Stimulated activated CD4-positive, alpha-beta T cell treated with anti-CD3 and anti-CD28 coated beads, Interleukin-12 subunit alpha, Interleukin-12 subunit beta, amount 100 ng/mL, for 48 hours (primary cell): ENCODE measurements at regions not wholly inside any gene's neighbourhood (a gene's known extent, or its start where the extent isn't known, plus 50 kb on each side); places are given as distances from the start of the nearest gene placed in this dataset.

ENCODE experiments used
- DNase-seq, 3 donors: peaks; one replicate each; pipeline ENCODE4 v3.0.0-alpha.2; 2020; ENCODE audit warnings: low read depth in 2 of 3, low spot score in 1 of 3

DNA sequence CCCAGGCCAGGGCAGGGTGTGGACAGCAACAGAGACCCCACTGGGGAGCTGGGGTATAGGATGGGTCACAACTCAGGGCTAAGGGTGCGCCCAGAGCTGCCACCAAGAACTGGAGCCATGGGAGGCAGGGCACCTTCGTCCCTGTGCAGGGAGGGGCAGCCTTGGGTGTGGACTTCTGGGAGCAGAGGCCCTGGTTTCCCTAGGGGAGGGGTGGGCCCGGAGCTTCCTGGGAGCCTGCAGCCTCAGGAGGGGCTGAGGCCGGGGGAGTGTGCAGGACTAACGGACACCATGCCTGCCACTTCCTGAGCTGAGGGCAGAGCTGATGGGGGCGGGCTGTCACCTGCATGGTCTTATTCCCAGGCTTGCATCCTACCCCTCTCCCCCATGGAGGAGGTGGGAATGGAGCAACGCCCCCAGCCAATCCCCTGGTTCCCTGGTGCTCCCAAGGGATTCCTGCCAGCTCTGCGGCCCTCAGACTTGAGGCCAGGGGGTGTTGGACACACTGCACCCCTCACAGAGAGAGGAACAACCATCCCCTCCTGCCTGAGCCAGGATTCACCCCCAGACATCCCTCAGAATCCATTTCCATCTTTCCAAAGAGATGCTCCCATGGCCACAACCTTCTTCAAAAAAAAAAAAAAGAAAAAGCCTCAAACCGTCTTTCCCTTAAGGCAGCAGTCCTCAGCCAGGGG lies 225.7 kb downstream of the CTTN start:
- no peak for DNase-seq

DNA sequence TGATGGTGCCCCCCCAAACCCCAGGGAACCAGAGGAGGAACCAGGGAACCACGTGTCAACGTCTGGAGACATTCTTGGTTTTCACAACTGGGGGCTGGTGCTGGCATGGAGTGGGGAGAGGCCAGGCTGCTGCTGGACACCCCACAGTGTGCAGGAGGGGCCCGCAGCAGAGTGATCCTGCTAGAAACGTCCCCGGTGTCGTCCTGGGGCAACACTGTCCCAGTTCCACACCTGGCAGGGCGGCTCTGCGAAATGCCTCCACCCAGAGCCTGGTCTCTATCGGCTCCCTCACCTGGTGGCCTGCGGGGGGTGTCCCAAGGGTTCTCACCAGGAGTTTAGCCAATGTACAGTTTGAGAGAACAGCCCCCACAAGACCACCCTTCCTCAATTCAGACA lies 226.3 kb downstream of the CTTN start:
- no peak for DNase-seq

DNA sequence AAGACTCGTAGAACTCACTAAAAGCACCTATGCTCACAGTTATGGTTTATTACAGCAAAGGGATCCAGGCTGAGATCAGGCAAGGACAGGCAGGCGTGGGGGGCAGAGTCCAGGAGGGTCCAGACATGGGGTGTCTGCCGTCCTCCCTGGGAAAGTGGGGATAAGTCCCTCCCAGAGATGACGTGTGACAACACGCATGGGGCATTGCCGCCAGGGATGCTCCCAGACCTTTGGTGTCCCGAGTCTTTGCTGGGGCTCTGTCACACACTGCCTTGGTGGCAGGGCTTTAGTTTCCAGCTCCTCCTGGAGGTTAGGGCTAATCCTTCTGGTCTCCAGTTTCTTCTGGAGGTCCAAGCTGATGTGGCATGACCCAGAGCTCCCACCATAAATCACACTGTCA lies 226.7 kb downstream of the CTTN start:
- no peak for DNase-seq

DNA sequence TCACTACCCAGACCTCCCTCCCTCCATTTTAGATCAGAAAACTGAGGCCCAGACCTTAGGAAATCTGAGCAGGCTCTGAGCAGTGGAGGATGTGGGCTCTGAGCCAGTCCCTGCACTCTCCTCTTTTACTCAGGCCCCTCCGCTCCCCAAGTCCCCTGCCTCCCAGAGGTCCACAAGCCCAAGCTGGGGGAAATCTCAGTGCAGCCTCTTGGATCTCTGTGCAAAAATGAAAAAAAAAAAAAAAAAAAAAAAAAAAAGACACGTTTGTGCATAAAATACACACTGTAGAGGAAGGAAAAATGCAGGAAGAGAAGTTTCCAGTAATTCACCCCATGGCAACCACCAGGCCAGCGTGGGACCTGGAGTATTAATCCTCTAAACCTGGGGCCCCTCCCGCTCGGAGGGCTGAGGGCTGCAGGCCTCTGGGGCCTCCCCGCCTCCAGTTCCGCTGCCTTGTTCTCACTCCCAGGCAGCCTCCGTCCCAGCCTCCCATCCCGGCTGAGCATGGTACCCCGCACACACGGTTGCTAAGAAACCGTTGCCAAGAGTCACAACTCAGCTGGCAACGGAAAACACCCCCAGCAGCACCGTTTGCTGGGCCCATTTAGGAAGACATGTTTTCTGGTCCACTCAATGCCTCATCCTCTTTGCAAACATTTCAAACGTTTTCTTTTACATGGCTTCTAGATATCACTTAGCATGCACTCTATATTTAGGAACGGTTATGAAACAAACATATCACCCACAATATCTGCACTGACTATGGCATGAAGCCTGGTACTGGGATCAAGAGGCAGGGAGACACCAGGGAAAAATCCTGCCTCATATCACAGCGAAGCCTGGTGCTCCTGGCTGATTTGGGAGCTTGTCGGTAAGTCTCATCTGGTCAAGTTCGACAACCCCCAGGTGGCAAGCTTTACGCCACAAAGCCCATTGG lies 227.5 kb downstream of the CTTN start:
- no peak for DNase-seq

DNA sequence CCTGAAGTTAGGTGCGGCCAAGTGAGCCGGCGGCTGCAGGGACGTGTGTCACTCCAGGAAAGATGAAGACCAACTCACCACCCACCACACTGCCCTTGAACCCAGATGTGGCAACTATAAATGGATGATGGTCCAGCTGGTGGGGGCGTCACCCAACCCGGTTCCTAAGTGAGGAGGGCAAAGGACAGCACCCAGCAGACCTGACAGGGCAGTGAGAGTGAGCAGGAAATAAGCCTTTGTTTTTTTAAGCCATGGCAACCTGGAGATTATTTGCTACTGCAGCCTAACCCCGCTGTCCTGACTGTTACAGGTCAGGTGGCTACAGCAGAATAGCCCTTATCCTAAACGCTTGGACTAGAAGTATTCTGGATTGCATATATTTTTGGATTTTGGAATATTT lies 228.9 kb downstream of the CTTN start:
- no peak for DNase-seq

DNA sequence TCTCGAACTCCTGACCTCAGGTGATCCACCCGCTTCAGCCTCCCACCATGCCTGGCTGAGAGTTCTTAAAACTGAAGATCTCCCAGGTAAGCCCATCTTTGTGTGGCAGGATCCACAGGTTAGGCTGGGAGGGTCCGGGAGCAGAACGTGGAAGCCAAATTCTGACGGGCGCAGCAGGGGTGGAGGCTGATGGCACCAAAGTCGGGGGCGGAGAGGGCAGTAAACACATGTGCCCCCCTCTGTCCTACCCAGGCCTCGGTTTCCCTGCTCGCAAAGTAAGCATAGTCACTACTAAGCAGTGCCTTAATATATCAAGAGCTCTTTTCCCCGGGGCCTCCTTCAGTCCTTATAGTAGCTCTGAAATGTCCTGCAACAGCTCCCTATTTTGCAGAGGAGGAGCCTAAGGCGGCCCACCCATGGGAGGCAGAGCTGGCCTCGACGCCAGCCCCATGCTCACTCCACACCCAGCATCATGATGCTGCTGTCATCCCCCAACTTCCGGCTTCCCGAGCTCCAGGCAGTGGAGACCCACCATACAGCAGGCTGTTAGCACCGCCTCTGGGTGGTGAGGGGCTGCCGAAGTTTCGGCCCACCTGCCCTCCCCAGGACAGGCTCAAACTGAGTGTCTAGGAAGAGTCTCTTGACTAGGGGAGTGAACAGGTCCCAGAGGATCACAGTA lies 230.0 kb downstream of the CTTN start:
- no peak for DNase-seq

DNA sequence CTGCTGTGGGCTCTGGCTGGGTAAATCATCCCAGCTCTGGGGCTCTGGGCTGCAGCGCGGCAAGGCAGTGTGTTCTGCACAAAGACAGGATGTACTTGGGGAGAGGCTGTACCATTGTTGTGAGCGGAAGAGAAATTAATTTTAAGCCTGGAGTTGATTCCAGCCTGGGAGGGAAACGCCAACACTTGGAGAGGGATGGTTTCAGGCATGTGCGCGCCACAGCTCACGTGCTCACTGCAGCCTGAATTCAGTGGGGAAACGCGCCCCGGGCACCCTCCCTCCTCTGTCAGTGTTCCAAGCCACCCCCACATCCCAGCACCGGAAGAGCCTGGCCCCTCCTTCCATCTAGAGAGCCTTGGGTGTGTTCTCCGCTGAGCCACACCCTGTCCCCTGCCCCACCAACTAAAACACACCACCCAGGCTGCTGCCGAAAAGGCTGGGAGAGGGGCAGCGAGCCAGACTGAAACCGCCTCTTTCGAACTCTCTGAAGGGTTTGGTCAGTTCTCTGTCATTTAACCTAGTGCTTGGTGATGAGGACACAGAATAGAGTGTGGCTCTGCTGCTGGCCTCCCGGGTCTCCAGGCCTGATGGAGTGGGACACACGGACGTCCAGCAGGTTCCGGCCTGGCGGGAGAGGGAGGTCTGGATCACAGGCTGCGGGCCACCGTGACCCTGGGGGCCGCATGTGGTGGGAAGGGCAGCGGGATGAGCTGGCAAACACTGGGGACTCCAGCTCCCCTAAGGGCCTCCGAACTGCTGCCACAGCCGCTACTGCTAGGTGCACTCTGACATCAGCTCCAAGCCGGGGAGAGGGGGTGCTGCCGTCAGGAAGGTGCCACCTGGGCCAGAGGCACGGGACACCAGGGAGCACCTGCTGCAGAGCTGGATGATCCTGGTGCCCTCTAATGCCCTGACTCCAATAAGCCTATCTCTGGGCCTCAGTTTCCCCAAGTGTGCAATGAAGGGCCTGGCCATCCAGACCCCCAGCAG lies 230.8 kb downstream of the CTTN start:
- no peak for DNase-seq

DNA sequence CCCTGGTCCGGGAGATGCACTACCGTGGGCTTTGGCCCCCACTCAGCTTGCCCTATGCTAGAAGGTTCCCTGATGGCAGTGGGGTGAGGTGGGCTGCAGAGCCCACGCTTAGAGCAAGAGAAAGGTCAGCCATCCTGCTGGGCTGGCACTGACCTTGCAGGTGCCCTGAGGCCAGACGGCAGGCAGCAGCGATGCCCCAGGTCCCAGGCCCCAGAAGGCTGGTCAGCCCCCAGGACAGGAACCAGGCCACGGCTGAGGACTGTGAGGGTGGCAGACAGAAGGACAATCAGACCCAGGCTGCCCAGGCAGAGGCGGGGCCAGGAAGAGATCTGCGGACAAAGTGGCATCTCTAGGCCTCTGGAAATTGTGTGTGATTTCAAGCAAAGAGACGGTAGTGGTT lies 231.7 kb downstream of the CTTN start:
- no peak for DNase-seq

DNA sequence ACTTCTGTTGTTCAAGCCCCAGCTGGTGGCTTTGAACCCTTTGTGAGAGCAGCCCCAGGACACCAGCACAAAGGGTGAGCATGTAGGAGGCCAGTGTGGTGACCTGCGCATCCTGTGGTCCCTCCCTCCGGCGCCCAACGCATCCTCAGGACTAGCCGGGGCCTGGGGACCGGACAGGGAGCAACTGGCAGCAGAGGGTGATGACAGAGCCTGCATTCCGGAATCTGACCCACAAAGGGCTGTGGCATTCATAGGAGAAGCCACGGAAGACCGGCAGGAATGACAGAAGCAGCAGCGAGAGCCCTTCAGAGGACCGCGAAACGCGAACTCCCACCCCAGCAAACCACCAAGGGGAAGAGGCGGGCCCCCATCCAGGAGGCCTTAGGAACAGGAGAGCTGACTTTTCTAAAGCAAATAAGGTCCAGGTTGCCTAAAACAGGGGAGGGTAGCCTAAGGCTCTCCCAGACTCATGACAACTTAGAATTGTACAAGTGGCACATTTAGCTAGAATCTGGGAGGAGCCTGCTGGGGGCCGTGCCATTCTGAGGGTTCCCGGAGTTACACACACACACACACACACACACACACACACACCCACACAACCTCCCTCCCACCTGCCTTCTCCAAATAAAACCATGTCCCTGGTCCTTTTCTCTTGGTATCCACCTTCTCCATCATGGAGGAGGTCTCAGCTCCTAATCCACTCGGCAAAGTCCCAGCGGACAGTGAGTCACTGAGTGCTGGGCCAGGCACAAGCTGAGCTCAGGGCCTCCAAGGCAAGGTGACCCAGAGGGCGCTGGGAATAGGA lies 232.7 kb downstream of the CTTN start:
- DNase-seq = no peak

DNA sequence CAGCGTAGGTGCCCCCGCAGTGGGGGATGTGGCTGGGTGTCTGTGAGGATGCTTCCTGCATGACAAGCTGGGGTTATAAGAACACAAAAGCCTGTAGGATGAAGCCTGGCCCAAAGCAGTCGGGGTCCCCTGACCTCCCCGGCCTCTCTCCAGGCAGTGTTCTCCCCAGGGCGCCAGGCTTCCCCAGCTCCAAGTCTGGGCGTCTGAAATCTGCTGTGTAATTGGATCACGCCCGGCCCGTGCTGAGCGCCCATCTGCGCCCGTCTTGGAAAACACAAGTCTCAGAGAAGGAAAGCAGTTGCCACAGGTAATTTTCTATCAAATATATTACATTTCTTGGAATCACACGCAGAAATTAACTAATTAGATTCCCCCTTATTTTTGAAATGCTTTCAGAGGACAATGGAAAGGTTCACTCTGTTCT lies 233.3 kb downstream of the CTTN start:
- DNase-seq = no peak

DNA sequence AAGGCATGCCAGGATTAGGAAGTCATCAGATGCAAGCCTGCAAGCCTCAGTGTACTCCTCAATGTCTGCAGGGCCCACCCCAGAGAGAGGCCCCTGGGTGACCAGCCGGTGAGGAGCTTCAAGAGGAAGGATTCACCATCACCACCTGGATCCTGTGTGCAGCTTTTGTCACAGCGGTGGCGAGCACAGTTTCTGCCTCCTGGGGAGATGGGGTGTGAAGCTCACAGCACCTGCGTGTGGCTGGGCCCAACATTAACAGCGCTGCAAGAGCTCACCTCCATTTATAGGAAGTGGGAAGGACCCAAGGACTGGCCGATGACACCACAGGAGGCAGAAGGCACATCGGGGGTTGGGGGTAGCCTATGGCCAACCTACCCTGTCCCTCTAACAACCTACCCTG lies 235.3 kb downstream of the CTTN start:
- no peak for DNase-seq

DNA sequence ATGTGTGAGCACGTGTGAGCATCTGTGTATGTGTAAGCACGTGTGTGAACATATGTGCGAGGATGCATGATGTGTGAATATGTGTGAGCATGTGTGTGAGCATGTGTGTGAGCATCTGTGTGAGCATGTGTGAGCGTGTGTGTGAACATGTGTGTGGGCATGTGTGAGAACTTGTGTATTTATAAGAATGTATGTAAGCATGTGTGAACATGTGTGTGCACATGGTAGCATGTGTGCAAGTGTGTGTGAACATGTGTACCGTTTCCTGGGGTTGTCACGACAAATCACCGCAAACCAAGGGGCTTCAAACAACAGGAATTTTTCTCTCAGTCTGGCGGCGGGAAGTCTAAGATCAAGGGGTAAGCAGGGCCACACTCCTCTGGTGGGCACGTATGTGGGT lies 238.3 kb downstream of the CTTN start:
- no peak for DNase-seq

DNA sequence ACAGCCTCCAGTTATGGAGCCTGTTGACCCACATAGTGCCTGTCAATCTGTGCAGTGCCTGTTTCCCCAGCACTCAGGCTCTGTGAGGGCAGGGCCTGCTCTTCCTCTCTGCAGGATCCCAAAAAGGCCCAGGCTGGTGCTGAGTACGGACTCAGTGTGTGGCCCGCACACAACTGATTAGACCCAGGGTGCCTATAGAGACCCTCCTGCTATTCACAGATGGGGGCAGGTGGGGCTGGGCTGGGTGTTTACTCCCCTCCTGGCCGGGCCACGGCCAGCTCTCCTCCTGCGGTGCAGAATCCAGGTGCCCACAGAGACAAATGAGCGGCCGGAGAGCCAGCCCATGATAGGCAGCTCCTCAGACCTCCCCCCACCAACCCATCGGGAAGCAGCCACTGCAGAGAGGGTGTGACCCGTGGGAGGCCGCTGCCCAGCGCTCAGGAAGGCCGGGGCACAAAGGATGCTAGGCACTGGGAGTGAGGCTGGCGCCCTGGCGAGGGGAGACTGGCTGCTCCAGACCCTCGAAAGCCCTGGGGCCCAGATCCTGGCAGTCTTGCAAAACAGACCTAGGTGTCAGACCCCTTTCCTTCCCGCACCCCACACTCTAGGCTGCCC lies 239.0 kb downstream of the CTTN start:
- no peak for DNase-seq

DNA sequence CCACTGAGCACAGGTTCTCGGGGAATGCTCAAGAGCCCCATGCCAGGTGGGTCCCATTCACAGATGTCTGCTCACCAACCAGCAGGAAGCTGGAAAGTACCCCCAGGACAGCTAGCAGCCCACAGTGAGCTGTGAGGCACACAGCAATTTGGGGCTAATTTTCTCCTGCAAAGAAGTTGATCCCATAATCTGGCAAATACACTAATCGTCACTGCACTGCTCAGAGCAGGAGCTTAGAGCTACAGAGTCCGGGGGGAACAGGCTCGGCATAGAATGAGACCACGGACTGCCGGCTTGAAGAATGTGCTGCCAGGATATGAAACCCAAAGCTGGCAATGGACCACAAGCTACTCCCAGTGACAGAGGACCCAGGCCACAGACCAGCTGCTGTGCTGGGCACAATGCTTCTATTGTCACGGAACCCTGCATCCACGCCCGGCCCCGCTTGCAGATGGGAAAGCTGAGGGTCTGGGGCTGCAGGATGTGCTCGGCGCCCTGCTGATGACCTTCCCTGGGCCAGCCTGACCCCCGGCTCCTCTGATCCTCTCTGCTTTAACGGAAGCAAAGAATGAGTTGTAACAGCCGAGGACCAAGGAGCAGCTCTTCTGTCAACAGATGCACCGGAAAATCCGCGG lies 239.7 kb downstream of the CTTN start:
- no peak for DNase-seq

DNA sequence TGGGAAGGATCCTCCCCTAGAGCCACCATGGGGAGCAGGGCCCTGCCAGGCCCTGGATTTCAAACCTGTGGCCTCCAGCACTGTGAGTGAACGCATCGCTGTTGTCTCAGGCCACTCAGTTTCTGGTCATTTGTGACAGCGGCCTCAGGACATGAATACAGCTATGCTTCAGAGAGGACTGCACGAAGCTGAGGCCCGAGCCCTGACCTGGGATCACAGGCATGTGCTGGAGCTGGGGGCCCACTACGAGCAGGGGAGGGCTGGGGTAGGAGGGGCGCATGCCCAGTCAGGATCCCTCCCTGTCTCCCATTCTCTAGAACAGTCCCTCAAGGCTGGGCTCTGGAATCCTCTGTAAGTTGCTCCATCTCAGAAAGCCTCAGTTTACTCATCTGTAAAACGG lies 242.1 kb downstream of the CTTN start:
- DNase-seq = no peak

DNA sequence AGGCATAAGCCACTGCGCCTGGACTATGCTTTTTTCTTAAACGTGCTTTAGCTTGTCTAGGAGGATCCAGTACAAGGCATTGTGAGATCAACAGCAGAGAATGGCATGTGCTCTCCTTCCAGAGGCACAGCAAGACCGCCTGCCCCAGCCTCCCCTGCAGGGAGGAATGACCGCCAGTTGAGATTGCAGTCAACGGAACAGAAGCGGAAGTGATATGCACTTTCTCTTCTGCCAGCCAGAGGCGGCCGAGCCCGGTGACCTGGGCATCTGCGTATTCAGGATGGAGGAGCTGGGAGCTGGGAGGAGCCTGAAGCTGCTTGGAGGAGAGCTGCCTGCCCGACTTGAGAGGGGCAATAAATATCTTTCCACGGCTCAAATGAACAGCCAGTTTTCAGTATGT lies 243.0 kb downstream of the CTTN start:
- DNase-seq = no peak

DNA sequence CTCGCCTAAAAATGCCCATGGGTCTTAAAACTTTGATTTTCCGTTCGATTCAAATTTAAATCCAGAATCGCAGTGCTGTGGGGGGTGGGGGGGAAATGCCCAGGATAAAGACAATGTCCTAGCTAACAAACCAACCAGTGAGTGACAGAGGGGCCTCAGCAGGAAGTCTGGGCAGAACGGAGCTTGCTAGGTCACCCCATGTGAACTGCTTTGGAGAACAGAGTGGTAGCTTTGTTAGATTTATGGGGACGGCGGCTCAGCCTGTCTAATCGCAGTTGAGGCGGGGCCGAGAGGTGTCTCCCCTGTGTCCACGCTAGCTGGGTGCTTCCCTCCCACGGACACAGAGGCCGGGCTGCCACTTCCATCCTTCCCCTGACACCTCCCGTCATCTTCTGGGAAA lies 243.9 kb downstream of the CTTN start:
- DNase-seq = no peak

DNA sequence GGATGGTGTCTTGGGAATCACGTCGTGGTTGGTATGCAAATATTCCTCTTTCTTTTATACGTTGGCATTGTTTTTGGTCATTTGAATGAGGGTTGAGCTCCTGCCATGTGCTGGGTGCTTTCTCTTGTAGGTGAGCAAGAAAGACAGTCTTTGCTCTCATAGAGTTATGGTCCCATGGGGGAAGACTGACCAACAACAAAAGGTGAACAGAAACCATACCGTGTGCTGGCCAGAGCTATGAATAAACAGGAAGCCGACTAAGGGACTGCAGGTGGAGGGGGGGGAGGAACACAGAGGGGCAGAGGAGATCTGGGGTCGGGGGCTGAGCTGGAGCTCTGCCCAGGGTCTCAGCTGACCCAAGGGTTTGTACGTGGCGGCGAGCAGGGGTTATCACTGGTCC lies 245.3 kb downstream of the CTTN start:
- no peak for DNase-seq
